Thymus (tissue), 11 donors: ENCODE measurements at regions not wholly inside any gene's neighbourhood (a gene's known extent, or its start where the extent isn't known, plus 50 kb on each side); places are given as distances from the start of the nearest gene placed in this dataset.
"Not testable (repeated sequence)": the region's sequence is repeated elsewhere in the genome, so short reads cannot be mapped to it uniquely, and the experiment has no call there.

Experiments
- DNase-seq, 9 donors: peaks; one replicate each; pipeline ENCODE4 v3.0.0-alpha.2; 2013; ENCODE audit warnings: low spot score in 9 of 9, low read depth in 6 of 9, missing footprints in 1 of 9
- H3K27ac ChIP-seq, 2 donors: one replicate each; pipeline ENCODE4 v1.5.1; 2013; ENCODE audit warnings: control low read depth in 1 of 2, low read depth in 1 of 2, low read length in 1 of 2, mild to moderate bottlenecking in 1 of 2, moderate library complexity in 1 of 2
- H3K27me3 ChIP-seq, 2 donors: one replicate each; pipeline ENCODE4 v1.5.1; 2013; ENCODE audit warnings: low read length in 1 of 2; ENCODE audit not compliant: control insufficient read depth in 2 of 2, insufficient read depth in 1 of 2
- H3K36me3 ChIP-seq, 2 donors: one replicate each; pipeline ENCODE4 v1.5.1; 2013; ENCODE audit warnings: low read length in 1 of 2, mild to moderate bottlenecking in 1 of 2, moderate library complexity in 1 of 2; ENCODE audit not compliant: control insufficient read depth in 2 of 2, insufficient read depth in 2 of 2
- H3K4me1 ChIP-seq, 2 donors: one replicate each; pipeline ENCODE4 v1.5.1; 2013; ENCODE audit warnings: low read length in 2 of 2; ENCODE audit not compliant: control insufficient read depth in 2 of 2, insufficient read depth in 2 of 2
- H3K4me3 ChIP-seq, 2 donors: one replicate each; pipeline ENCODE4 v1.5.1; 2013; ENCODE audit warnings: low read length in 2 of 2, control low read depth in 1 of 2, mild to moderate bottlenecking in 1 of 2
- H3K9me3 ChIP-seq, 2 donors: one replicate each; pipeline ENCODE4 v1.5.1; 2013; ENCODE audit warnings: low read length in 1 of 2, mild to moderate bottlenecking in 1 of 2; ENCODE audit not compliant: control insufficient read depth in 2 of 2, insufficient read depth in 1 of 2
- WGBS: extraction: QIAGEN DNeasy Blood & Tissue Kit; methylation state at CpG from one replicate; pipeline ENCODE4 v1.1.7; 2013; 5-methylcytosine and 5-hydroxymethylcytosine counted together
- donor health status: healthy.

- H3K36me3 ChIP-seq, H3K4me3 ChIP-seq, H3K4me1 ChIP-seq, DNase-seq, H3K27me3 ChIP-seq, H3K9me3 ChIP-seq, H3K27ac ChIP-seq: not testable (repeated sequence)
- 80% methylated on average over 1 of the region's 1 CpG for WGBS
These were observed 284.6 kb downstream of the SRGAP2C start for GRCh38 chr1:121469395-121469794.

GRCh38 chr1:121470401-121470800 lies 285.6 kb downstream of the SRGAP2C start:
- not testable (repeated sequence) for H3K27ac ChIP-seq, H3K4me3 ChIP-seq, H3K4me1 ChIP-seq, H3K9me3 ChIP-seq, H3K27me3 ChIP-seq, DNase-seq, H3K36me3 ChIP-seq
- 97% methylated on average over 2 of the region's 2 CpGs for WGBS

DNA sequence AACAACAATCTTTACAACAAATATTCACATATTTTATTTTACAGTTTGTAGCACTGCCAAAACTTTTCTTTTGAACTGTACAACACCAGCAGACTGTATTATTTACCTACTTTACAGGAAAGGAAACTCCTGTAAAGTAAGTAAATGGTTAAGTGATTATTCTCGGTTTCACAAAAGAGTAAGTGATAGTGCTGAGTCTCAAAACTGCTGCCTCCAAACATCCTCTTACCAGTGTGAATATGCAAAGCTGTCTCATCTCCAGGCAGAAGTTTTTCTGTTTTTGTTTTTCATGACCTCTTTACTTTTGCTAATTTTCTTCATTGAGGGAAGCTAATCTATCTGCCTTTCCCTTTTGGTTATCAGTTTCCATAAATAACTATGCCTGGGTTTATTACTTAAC lies 286.7 kb downstream of the SRGAP2C start:
- H3K4me3 ChIP-seq: no peak overlapping the region
- no peaks in the 10 kb centered on the region for H3K27me3 ChIP-seq
- H3K36me3 ChIP-seq: no peaks in the 10 kb centered on the region
- no peaks in the 10 kb centered on the region for H3K9me3 ChIP-seq
- no peak overlapping the region for H3K27ac ChIP-seq
- H3K4me1 ChIP-seq: no peaks in the 10 kb centered on the region
- WGBS: 95% methylated on average over 1 of the region's 1 CpG
- no peak for DNase-seq

- no peak for DNase-seq
- Histone ChIP-seq H3K27me3 (no peaks in the 10 kb centered on the region), H3K9me3 (peaks cover 0 to under 1% of the 10 kb centered on the region in 2 donors), H3K4me3 (no peak overlapping the region), H3K4me1 (no peaks in the 10 kb centered on the region), H3K27ac (no peak overlapping the region), H3K36me3 (no peaks in the 10 kb centered on the region)
- WGBS: 94% methylated on average over 4 of the region's 4 CpGs
These were observed 287.2 kb downstream of the SRGAP2C start for GRCh38 chr1:121472017-121472416.

GRCh38 chr1:121483234-121483633 lies 298.5 kb downstream of the SRGAP2C start:
- Histone ChIP-seq H3K4me1 (no peaks in the 10 kb centered on the region), H3K9me3 (no peaks in the 10 kb centered on the region), H3K4me3 (no peak overlapping the region), H3K27me3 (no peaks in the 10 kb centered on the region), H3K27ac (no peak overlapping the region), H3K36me3 (no peaks in the 10 kb centered on the region)
- no peak for DNase-seq

DNA sequence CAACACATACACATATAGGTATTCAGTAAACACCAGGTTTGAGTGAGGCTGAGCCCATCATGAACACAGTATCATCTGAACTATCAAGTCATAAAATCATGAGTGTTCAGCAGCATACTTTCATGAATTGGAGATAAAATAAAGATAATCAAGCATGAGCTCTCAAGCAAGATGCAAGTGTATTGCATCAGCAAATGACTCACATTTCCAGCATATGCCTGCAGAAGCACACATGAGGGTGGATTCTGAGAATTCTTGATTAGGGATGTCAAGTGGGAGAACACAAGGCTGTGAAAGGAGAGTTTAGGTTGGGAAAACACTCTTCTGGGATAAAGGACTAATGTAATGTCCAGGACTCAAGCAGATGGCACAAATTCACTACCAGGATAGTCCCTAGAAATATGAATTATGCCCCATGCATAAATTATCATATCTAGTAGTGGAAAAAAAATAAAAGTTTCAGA lies 299.2 kb downstream of the SRGAP2C start:
- DNase-seq: no peak

GRCh38 chr1:121494796-121495195 lies 310.0 kb downstream of the SRGAP2C start:
- not testable (repeated sequence) for H3K27ac ChIP-seq, H3K27me3 ChIP-seq, H3K4me3 ChIP-seq, H3K9me3 ChIP-seq, H3K4me1 ChIP-seq, H3K36me3 ChIP-seq, DNase-seq

More for the DNA sequence above, 299.2 kb downstream of the SRGAP2C start:
- no peaks in the 10 kb centered on the region for H3K4me1 ChIP-seq
- no peak overlapping the region for H3K4me3 ChIP-seq
- H3K9me3 ChIP-seq: no peaks in the 10 kb centered on the region
- H3K27ac ChIP-seq: no peak overlapping the region
- H3K36me3 ChIP-seq: no peaks in the 10 kb centered on the region
- H3K27me3 ChIP-seq: no peaks in the 10 kb centered on the region

DNA sequence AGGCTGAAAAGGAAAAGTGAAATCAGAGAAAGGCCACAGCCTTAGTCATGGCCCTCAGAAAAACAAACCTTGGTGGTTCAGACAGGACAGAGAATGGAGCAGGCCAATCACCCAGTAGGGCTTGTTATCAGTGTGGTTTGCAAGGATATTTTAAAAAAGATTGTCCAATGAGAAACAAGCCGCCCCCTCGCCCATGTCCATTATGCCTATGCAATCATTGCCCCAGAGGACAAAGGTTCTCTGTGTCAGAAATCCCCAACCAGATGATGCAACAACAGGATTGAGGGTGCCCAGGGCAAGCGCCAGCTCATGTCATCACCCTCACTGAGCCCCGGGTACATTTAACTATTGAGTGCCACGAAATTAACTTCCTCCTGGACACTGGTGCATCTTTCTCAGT lies 326.7 kb downstream of the SRGAP2C start:
- not testable (repeated sequence) for DNase-seq, H3K27me3 ChIP-seq
- 80% methylated on average over 5 of the region's 5 CpGs for WGBS

GRCh38 chr1:121511876-121512275 lies 327.1 kb downstream of the SRGAP2C start:
- not testable (repeated sequence) for H3K27ac ChIP-seq, H3K36me3 ChIP-seq, H3K27me3 ChIP-seq, H3K4me3 ChIP-seq, H3K4me1 ChIP-seq, H3K9me3 ChIP-seq, DNase-seq
- WGBS: 98% methylated on average over 1 of the region's 1 CpG

More for the DNA sequence above, 326.7 kb downstream of the SRGAP2C start:
- not testable (repeated sequence) for H3K9me3 ChIP-seq, H3K36me3 ChIP-seq, H3K4me3 ChIP-seq, H3K4me1 ChIP-seq, H3K27ac ChIP-seq

DNA sequence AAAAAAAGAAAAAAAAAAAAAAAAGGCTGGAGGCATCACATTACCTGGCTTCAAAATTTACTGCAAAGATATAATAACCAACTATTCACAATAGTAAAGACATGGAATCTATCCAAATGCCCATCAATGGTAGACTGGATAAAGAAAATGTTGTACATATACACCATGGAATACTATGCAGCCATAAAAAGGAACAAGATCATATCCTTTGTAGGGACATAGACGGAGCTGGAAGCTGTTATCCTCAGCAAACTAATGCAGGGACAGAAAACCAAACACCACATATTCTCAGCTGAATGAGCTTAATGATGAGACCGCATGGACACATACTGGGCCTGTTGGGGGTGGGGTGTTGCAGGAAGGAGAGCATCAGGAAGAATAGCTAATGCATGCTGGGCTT lies 330.5 kb downstream of the SRGAP2C start:
- Histone ChIP-seq H3K27ac (no peak overlapping the region), H3K27me3 (peaks cover 0 to 3% of the 10 kb centered on the region in 2 donors), H3K4me3 (no peak overlapping the region), H3K4me1 (peaks cover 5 to 20% of the 10 kb centered on the region in 2 donors), H3K9me3 (no peaks in the 10 kb centered on the region), H3K36me3 (no peaks in the 10 kb centered on the region)
- no peak for DNase-seq
- WGBS: over 99% methylated on average over 2 of the region's 2 CpGs
